GM10266 (cell line): ENCODE measurements at regions not wholly inside any gene's neighbourhood (a gene's known extent, or its start where the extent isn't known, plus 50 kb on each side); places are given as distances from the start of the nearest gene placed in this dataset.

Source experiments
- DNase-seq: peaks from one replicate; pipeline ENCODE4 v3.0.0; 2012; ENCODE audit errors: extremely low spot score
- CTCF ChIP-seq: IDR thresholded peaks from 2 replicates; pipeline ENCODE4 v1.5.1; 2012; ENCODE audit warnings: mild to moderate bottlenecking, low read depth; ENCODE audit not compliant: control insufficient read depth, insufficient read depth; ENCODE audit errors: missing control alignments

- TF ChIP-seq CTCF, result no peak
- DNase-seq, result no peak
Measured at GRCh38 chr16:6248199-6248598, 1084.4 kb upstream of the RBFOX1 start.

DNA sequence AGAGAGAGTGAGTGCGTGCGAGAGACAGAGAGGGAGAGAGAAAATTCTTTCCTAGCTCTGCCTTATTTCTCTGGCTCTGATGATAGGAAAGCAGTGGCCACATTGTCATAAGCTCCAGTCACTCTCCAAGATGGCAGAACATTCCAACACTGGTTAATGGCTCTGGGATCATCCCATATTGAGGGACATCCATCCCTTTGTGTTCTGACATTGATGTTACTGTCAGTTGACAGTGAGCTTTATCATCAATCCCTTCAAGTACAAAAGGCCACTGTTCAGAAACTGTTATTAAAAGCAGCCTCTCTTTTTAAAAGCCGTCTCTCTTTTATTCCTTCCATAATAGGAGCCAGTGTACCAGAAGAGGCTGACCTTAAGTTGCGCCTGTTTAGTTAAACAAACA, 1084.9 kb upstream of the RBFOX1 start:
- no peak for DNase-seq
- no peak for TF ChIP-seq CTCF

DNA sequence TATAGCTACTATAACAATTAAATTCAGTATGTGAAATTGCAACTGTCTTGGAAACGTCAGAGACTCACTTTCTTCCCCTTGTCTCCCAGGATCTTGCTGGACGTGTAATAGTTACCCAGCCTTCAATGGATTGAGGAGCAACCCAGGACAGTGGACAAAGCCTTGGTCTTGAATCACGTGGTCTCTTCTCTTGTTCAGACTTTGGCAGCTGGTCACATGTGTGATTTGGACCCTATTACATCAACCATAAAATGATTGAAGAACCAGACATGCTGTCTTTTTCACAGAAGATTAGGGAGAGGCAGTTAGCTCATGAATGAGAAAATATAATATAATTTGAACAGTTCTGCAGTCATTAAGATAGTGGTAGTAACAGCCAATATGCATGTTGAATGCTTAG, 1085.5 kb upstream of the RBFOX1 start:
- no peak for DNase-seq
- no peak for TF ChIP-seq CTCF

DNA sequence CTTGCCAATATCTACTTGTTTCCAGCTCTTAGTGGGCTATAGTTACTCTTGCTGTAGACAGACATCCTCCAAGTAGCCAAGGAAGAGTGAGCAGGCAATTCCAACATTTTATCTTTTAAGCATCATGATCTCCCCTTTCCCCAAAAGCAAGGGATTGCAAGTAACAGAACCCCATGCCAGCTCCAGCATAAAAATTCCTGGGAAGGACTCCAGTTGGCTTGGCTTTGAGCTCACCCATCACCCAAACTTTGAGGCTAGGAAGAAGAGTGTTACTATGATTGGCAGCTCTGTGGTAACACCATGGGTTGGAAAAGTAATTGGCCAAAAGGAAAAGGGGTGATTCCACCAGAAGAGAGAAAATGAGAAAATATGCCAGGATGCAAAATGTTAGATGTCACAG, 1086.4 kb upstream of the RBFOX1 start:
- no peak for TF ChIP-seq CTCF
- DNase-seq, result no peak

GRCh38 chr16:6232056-6232455, 1100.6 kb upstream of the RBFOX1 start:
- DNase-seq, result no peak
- TF ChIP-seq CTCF, result no peak

DNA sequence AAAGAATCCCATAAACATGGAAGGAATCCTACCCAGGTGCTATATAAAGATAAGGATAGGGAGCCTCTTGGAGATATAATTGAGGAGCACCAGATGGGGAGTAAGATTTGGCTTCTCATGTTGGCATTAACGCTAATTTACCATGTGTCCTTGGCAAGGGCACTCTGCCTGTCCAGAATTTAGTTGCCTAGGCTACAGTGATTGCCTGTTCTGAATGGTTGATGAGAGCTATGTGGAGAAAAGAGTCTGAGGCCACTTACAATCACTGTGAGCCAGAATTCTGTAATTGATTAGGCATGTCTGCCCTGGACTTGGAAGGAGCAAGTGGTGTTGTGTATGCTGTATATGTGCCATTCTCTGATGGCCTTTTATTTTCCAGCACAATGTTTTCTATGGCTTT, 1101.2 kb upstream of the RBFOX1 start:
- no peak for TF ChIP-seq CTCF
- DNase-seq, result no peak

- no peak for TF ChIP-seq CTCF
- no peak for DNase-seq
Measured at GRCh38 chr16:6229186-6229585, 1103.5 kb upstream of the RBFOX1 start.
